B cell (primary cell): ENCODE measurements at regions not wholly inside any gene's neighbourhood (a gene's known extent, or its start where the extent isn't known, plus 50 kb on each side); places are given as distances from the start of the nearest gene placed in this dataset.

Experiments
- ATAC-seq: fragments of 200-7000 bp; cut with Tn5 transposase; one replicate; pipeline ENCODE4 v1.10.0; 2021; ENCODE audit warnings: low read depth, mild to moderate bottlenecking, moderate number of reproducible peaks, moderate library complexity
- CTCF ChIA-PET: fragments of 350-600 bp; sonication (Branson Sonifier 250); formaldehyde crosslinking; loops from one replicate; lab custom pipeline; 2021; ENCODE audit warnings: antibody characterized with exemption, inconsistent platforms; lab: Charles Lee
- POLR2A ChIA-PET: fragments of 350-600 bp; sonication (Branson Sonifier 250); formaldehyde crosslinking; loops from one replicate; lab custom pipeline; 2021; ENCODE audit warnings: antibody characterized with exemption; lab: Charles Lee
- DNase-seq: peaks from one replicate; pipeline ENCODE4 v3.0.0; 2013
- H2AFZ ChIP-seq: 2 replicates; pipeline ENCODE4 v1.6.1; 2012; ENCODE audit warnings: mild to moderate bottlenecking, low read depth, low read length; ENCODE audit not compliant: insufficient read depth, poor library complexity, severe bottlenecking
- H3K27ac ChIP-seq, 2 donors: 1 replicate in 1 of 2; 2 replicates in 1 of 2; pipeline ENCODE4 v1.5.1; 2012 to 2013; ENCODE audit warnings: low read length in 2 of 2, mild to moderate bottlenecking in 2 of 2, moderate library complexity in 1 of 2
- H3K27me3 ChIP-seq, 4 experiments: fragments of 200-600 bp in 1 of 4; sonication (generic) in 1 of 4; replicated peaks in 1 of 4; 1 replicate in 2 of 4; 2 replicates in 2 of 4; pipeline versions ENCODE4 v1.6.1 to v1.7.0; 2013 to 2016; ENCODE audit warnings: low read length in 3 of 4, mild to moderate bottlenecking in 2 of 4, mixed read lengths in 1 of 4, moderate library complexity in 1 of 4; ENCODE audit not compliant: insufficient read depth in 4 of 4, control insufficient read depth in 3 of 4; ENCODE audit errors: control extremely low read depth in 1 of 4
- H3K36me3 ChIP-seq, 2 experiments: replicated peaks in 1 of 2; 1 replicate in 1 of 2; 2 replicates in 1 of 2; pipeline versions ENCODE4 v1.6.1 to v1.7.1; 2013; ENCODE audit warnings: low read length in 1 of 2; ENCODE audit not compliant: insufficient read depth in 2 of 2, control insufficient read depth in 1 of 2; ENCODE audit errors: control extremely low read depth in 1 of 2, extremely low read depth in 1 of 2
- H3K4me1 ChIP-seq, 2 donors: fragments of 200-600 bp in 1 of 2; sonication (generic) in 1 of 2; 1 replicate in 1 of 2; 2 replicates in 1 of 2; pipeline versions ENCODE4 v1.5.1 to v1.6.1; 2013 to 2017; ENCODE audit warnings: low read length in 2 of 2; ENCODE audit not compliant: control insufficient read depth in 2 of 2, insufficient read depth in 2 of 2
- H3K4me2 ChIP-seq: replicated peaks from 2 replicates; pipeline ENCODE3; 2012; ENCODE audit warnings: mild to moderate bottlenecking, low read depth, low read length; ENCODE audit not compliant: poor library complexity, severe bottlenecking
- H3K4me3 ChIP-seq, 5 experiments: fragments of 200-600 bp in 1 of 5; sonication (generic) in 1 of 5; 1 replicate in 3 of 5; 2 replicates in 2 of 5; pipeline versions ENCODE4 v1.5.1 to v1.7.0; 2011 to 2016; ENCODE audit warnings: low read length in 4 of 5, mild to moderate bottlenecking in 4 of 5, low read depth in 2 of 5, control low read depth in 1 of 5, moderate library complexity in 1 of 5; ENCODE audit not compliant: insufficient read depth in 1 of 5; ENCODE audit errors: control extremely low read depth in 1 of 5, extremely low read depth in 1 of 5
- H3K79me2 ChIP-seq: fragments of 200-600 bp; sonication (generic); one replicate; pipeline ENCODE4 v1.6.0; 2016; ENCODE audit warnings: low read length; ENCODE audit not compliant: control insufficient read depth, insufficient read depth
- H3K9ac ChIP-seq: fragments of 200-600 bp; sonication (generic); 2 replicates; pipeline ENCODE4 v1.6.1; 2017; ENCODE audit warnings: mild to moderate bottlenecking, low read length, moderate library complexity
- H3K9me3 ChIP-seq, 3 donors: one replicate each; pipeline versions ENCODE4 v1.6.1 to v1.7.1; 2013; ENCODE audit warnings: low read length in 2 of 3; ENCODE audit not compliant: control insufficient read depth in 2 of 3, insufficient read depth in 1 of 3; ENCODE audit errors: control extremely low read depth in 1 of 3
- H4K20me1 ChIP-seq: 2 replicates; pipeline ENCODE4 v1.6.0; 2012; ENCODE audit warnings: mild to moderate bottlenecking, low read length; ENCODE audit not compliant: insufficient read depth, control insufficient read depth, poor library complexity, severe bottlenecking
- H3K27ac Mint-ChIP-seq: one replicate; pipeline ENCODE4 v1.8.0; 2021; ENCODE audit warnings: mixed read lengths
- H3K27me3 Mint-ChIP-seq: one replicate; pipeline ENCODE4 v1.8.0; 2021; ENCODE audit warnings: mixed read lengths
- H3K4me1 Mint-ChIP-seq: one replicate; pipeline ENCODE4 v1.8.0; 2021; ENCODE audit warnings: mixed read lengths
- H3K4me3 Mint-ChIP-seq: one replicate; pipeline ENCODE4 v1.8.0; 2021; ENCODE audit warnings: mixed read lengths
- H3K9me3 Mint-ChIP-seq: one replicate; pipeline ENCODE4 v1.8.0; 2022; ENCODE audit warnings: mixed read lengths; ENCODE audit not compliant: insufficient read depth
- EZH2 ChIP-seq: IDR thresholded peaks from 2 replicates; pipeline ENCODE4 v1.6.1; 2012; ENCODE audit warnings: borderline replicate concordance, low read depth, mild to moderate bottlenecking, moderate library complexity, low read length; ENCODE audit not compliant: insufficient read depth, poor library complexity, severe bottlenecking
- WGBS: methylation state at CpG from one replicate; pipeline ENCODE4 v1.1.5; 2013; ENCODE audit warnings: missing lambda C conversion rate; ENCODE audit not compliant: insufficient coverage; 5-methylcytosine and 5-hydroxymethylcytosine counted together
- intact Hi-C: fragments of 100-400 bp; cut with micrococcal nuclease; formaldehyde crosslinking; loops from one replicate; pipeline ENCODE4 v1.10.0; 2022
- TF ChIP-seq, protein P1 (sequence below): fragments of 200-600 bp; IDR thresholded peaks from one replicate; pipeline ENCODE4 v1.8.0; 2022; ENCODE audit warnings: antibody characterized with exemption, mild to moderate bottlenecking

DNA sequence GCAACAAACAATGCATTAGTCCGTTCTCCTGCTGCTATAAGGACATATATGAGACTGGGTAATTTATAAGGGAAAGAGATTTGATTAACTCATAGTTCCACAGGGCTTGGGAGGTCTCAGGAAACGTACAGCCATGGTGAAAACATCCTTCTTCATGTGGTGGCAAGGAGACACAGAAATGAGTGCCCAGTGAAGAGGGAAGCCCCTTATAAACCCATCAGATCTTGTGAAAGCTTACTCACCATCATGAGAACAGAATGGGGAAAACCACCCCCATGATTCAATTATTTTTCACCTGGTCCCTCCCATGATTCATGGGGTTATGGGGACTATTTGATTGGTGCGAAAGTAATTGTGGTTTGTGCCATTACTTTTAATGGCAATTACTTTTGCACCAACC, 655.8 kb upstream of the SEMA6A start:
- no peak for DNase-seq
- TF ChIP-seq, protein P1, sequence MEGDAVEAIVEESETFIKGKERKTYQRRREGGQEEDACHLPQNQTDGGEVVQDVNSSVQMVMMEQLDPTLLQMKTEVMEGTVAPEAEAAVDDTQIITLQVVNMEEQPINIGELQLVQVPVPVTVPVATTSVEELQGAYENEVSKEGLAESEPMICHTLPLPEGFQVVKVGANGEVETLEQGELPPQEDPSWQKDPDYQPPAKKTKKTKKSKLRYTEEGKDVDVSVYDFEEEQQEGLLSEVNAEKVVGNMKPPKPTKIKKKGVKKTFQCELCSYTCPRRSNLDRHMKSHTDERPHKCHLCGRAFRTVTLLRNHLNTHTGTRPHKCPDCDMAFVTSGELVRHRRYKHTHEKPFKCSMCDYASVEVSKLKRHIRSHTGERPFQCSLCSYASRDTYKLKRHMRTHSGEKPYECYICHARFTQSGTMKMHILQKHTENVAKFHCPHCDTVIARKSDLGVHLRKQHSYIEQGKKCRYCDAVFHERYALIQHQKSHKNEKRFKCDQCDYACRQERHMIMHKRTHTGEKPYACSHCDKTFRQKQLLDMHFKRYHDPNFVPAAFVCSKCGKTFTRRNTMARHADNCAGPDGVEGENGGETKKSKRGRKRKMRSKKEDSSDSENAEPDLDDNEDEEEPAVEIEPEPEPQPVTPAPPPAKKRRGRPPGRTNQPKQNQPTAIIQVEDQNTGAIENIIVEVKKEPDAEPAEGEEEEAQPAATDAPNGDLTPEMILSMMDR, result no peak
- no peak for TF ChIP-seq EZH2
- Mint-ChIP-seq H3K27me3 (no peaks in the 10 kb centered on the region), H3K4me3 (no peak overlapping the region), H3K9me3 (no peaks in the 10 kb centered on the region), H3K27ac (no peak overlapping the region), H3K4me1 (no peaks in the 10 kb centered on the region)
- H3K9me3 ChIP-seq, result peaks cover 0 to 3% (median 0%) of the 10 kb centered on the region in 3 donors
- no peaks in the 10 kb centered on the region for H4K20me1 ChIP-seq
- ChIA-PET POLR2A (no interaction called here), CTCF (no interaction called here)
- no peak overlapping the region for H3K4me2 ChIP-seq
- H3K4me1 ChIP-seq, result no peaks in the 10 kb centered on the region
- H3K27ac ChIP-seq, result no peak overlapping the region
- no peak overlapping the region for H2AFZ ChIP-seq
- intact Hi-C loops, result no loop called here
- no peaks in the 10 kb centered on the region for H3K27me3 ChIP-seq
- WGBS, result no CpG with 5 or more reads among the region's 3 CpGs
- H3K9ac ChIP-seq, result no peak overlapping the region
- H3K79me2 ChIP-seq, result no peaks in the 10 kb centered on the region
- no peak for ATAC-seq
- no peak overlapping the region for H3K4me3 ChIP-seq
- no peaks in the 10 kb centered on the region for H3K36me3 ChIP-seq

DNA sequence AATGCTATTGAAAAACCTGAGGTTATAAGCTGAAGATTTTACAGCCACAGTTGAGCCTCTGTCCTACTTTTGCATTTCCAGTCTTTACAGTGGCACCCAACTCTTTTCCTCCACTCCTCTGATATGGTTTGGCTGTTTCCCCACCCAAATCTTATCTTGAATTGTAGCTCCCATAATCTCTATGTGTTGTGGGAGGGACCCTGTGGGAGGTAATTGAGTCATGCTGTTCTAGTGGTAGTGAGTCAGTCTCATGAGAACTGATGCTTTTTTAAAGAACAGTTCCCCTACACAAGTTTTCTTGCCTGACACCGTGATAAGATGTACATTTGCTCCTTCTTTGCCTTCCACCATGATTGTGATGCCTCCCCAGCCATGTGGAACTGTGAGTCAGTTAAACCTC, 646.1 kb upstream of the SEMA6A start:
- no peaks in the 10 kb centered on the region for H3K79me2 ChIP-seq
- ChIA-PET POLR2A (no interaction called here), CTCF (no interaction called here)
- no peaks in the 10 kb centered on the region for H4K20me1 ChIP-seq
- no peaks in the 10 kb centered on the region for H3K27me3 ChIP-seq
- Mint-ChIP-seq H3K4me3 (no peak overlapping the region), H3K27ac (no peak overlapping the region), H3K27me3 (no peaks in the 10 kb centered on the region), H3K4me1 (no peaks in the 10 kb centered on the region), H3K9me3 (peaks cover 2% of the 10 kb centered on the region)
- H2AFZ ChIP-seq, result no peak overlapping the region
- no peak overlapping the region for H3K27ac ChIP-seq
- H3K9me3 ChIP-seq, result no peaks in the 10 kb centered on the region
- ATAC-seq (no peak), DNase-seq (no peak)
- H3K36me3 ChIP-seq, result no peaks in the 10 kb centered on the region
- no peak overlapping the region for H3K4me3 ChIP-seq
- intact Hi-C loops, result no loop called here
- TF ChIP-seq, protein P1, result no peak
- no peak for TF ChIP-seq EZH2
- H3K9ac ChIP-seq, result no peak overlapping the region
- no CpG with 5 or more reads among the region's 1 CpG for WGBS
- H3K4me1 ChIP-seq, result no peaks in the 10 kb centered on the region
- H3K4me2 ChIP-seq, result no peak overlapping the region
